Bronchial epithelial cell (primary cell): ENCODE measurements at regions not wholly inside any gene's neighbourhood (a gene's known extent, or its start where the extent isn't known, plus 50 kb on each side); places are given as distances from the start of the nearest gene placed in this dataset.
A peak's percentile ranks its signal among the peaks of the same experiment; 100 is the strongest.

ENCODE experiments used
- DNase-seq: peaks from one replicate; pipeline ENCODE4 v3.0.0-alpha.2; 2010; ENCODE audit warnings: low read depth
- FAIRE-seq: peaks from 2 replicates; lab custom pipeline; 2011; peaks lifted over from hg19 to GRCh38; lab: Jason Lieb, UNC
- H3K27me3 ChIP-seq: 2 replicates; pipeline ENCODE4 v1.5.1; 2011; ENCODE audit warnings: low read length; ENCODE audit not compliant: control insufficient read depth, insufficient read depth
- H3K36me3 ChIP-seq: 2 replicates; pipeline ENCODE4 v1.5.1; 2011; ENCODE audit warnings: low read length; ENCODE audit not compliant: control insufficient read depth, insufficient read depth
- H3K4me3 ChIP-seq: 2 replicates; pipeline ENCODE4 v1.5.1; 2011; ENCODE audit warnings: mild to moderate bottlenecking, low read depth, low read length, control low read depth
- CTCF ChIP-seq: IDR thresholded peaks from 2 replicates; pipeline ENCODE4 v1.5.1; 2011; ENCODE audit warnings: mild to moderate bottlenecking, moderate library complexity, low read length, control low read depth, inconsistent platforms; ENCODE audit not compliant: insufficient read depth, severe bottlenecking

GRCh38 chr4:124504431-124504830 lies 208.1 kb downstream of the ANKRD50 start:
- no peak for TF ChIP-seq CTCF
- Histone ChIP-seq H3K27me3 (no peaks in the 10 kb centered on the region), H3K4me3 (no peak overlapping the region), H3K36me3 (no peaks in the 10 kb centered on the region)
- DNase-seq (no peak), FAIRE-seq (no peak)

GRCh38 chr4:124505211-124505610 lies 207.3 kb downstream of the ANKRD50 start:
- no peaks in the 10 kb centered on the region for H3K36me3 ChIP-seq
- H3K4me3 ChIP-seq = no peak overlapping the region
- FAIRE-seq (no peak), DNase-seq (peak; percentile 10)
- H3K27me3 ChIP-seq = no peaks in the 10 kb centered on the region
- no peak for TF ChIP-seq CTCF

GRCh38 chr4:124509151-124509550 lies 203.4 kb downstream of the ANKRD50 start:
- TF ChIP-seq CTCF = no peak
- Histone ChIP-seq H3K36me3 (no peaks in the 10 kb centered on the region), H3K4me3 (no peak overlapping the region), H3K27me3 (no peaks in the 10 kb centered on the region)
- DNase-seq (no peak), FAIRE-seq (no peak)

- Histone ChIP-seq H3K27me3 (no peaks in the 10 kb centered on the region), H3K36me3 (no peaks in the 10 kb centered on the region), H3K4me3 (no peak overlapping the region)
- DNase-seq (no peak), FAIRE-seq (no peak)
- no peak for TF ChIP-seq CTCF
These were observed 197.9 kb downstream of the ANKRD50 start for GRCh38 chr4:124514588-124514987.

GRCh38 chr4:124515591-124515990 lies 196.9 kb downstream of the ANKRD50 start:
- H3K4me3 ChIP-seq = no peak overlapping the region
- no peak for TF ChIP-seq CTCF
- H3K36me3 ChIP-seq = no peaks in the 10 kb centered on the region
- no peak for DNase-seq
- H3K27me3 ChIP-seq = no peaks in the 10 kb centered on the region
- no peak for FAIRE-seq

- H3K36me3 ChIP-seq = no peaks in the 10 kb centered on the region
- no peak for TF ChIP-seq CTCF
- DNase-seq = no peak
- no peaks in the 10 kb centered on the region for H3K27me3 ChIP-seq
- no peak overlapping the region for H3K4me3 ChIP-seq
- FAIRE-seq = no peak
These were observed 193.3 kb downstream of the ANKRD50 start for GRCh38 chr4:124519196-124519595.
